ENCODE measurements at regions not wholly inside any gene's neighbourhood (a gene's known extent, or its start where the extent isn't known, plus 50 kb on each side); places are given as distances from the start of the nearest gene placed in this dataset.
"Not testable (repeated sequence)": the region's sequence is repeated elsewhere in the genome, so short reads cannot be mapped to it uniquely, and the experiment has no call there.

- POLR2A ChIA-PET; CTCF ChIA-PET; H3K27ac ChIP-seq (ENCODE audit: low read depth, low read length): not testable (repeated sequence)
Measured at GRCh38 chr10:46095943-46096342, 49.9 kb upstream of the MSMB start.

GRCh38 chr10:46096446-46096845 lies 50.4 kb upstream of the MSMB start:
- no peak for DNase-seq (ENCODE audit: low read depth, low spot score)
- no peak overlapping the region for H3K27ac ChIP-seq (ENCODE audit: low read depth, low read length)
- CTCF ChIA-PET: no interaction called here

More at GRCh38 chr10:46095943-46096342, 49.9 kb upstream of the MSMB start:
- DNase-seq (ENCODE audit: low read depth, low spot score); H3K9me3 ChIP-seq (ENCODE audit: control insufficient read depth, insufficient read depth, low read length); H3K4me3 ChIP-seq (ENCODE audit: low read depth, low read length); H3K27me3 ChIP-seq (ENCODE audit: control insufficient read depth, insufficient read depth, low read length): not testable (repeated sequence)

GRCh38 chr10:46096909-46097575 lies 51.0 kb upstream of the MSMB start:
- H3K27ac ChIP-seq (ENCODE audit: low read depth, low read length): no peak overlapping the region
- DNase-seq (ENCODE audit: low read depth, low spot score): no peak
- no peaks in the 10 kb centered on the region for H3K9me3 ChIP-seq (ENCODE audit: control insufficient read depth, insufficient read depth, low read length)
- no peak for TF ChIP-seq CTCF (IDR thresholded peaks at IDR 0.05; ENCODE audit: low read depth, low read length)
- no peak overlapping the region for H3K4me3 ChIP-seq (ENCODE audit: low read depth, low read length)
- ChIA-PET POLR2A (no interaction called here), CTCF (no interaction called here)
- H3K27me3 ChIP-seq (ENCODE audit: control insufficient read depth, insufficient read depth, low read length): no peaks in the 10 kb centered on the region

More at GRCh38 chr10:46096446-46096845, 50.4 kb upstream of the MSMB start:
- POLR2A ChIA-PET: no interaction called here
- TF ChIP-seq CTCF (IDR thresholded peaks at IDR 0.05; ENCODE audit: low read depth, low read length): no peak
- no peaks in the 10 kb centered on the region for H3K27me3 ChIP-seq (ENCODE audit: control insufficient read depth, insufficient read depth, low read length)
- H3K4me3 ChIP-seq (ENCODE audit: low read depth, low read length): no peak overlapping the region
- H3K9me3 ChIP-seq (ENCODE audit: control insufficient read depth, insufficient read depth, low read length): no peaks in the 10 kb centered on the region

- ChIA-PET POLR2A (no interaction called here), CTCF (no interaction called here)
- TF ChIP-seq CTCF (IDR thresholded peaks at IDR 0.05; ENCODE audit: low read depth, low read length): no peak
- no peaks in the 10 kb centered on the region for H3K9me3 ChIP-seq (ENCODE audit: control insufficient read depth, insufficient read depth, low read length)
- H3K4me3 ChIP-seq (ENCODE audit: low read depth, low read length): no peak overlapping the region
- H3K27ac ChIP-seq (ENCODE audit: low read depth, low read length): no peak overlapping the region
- DNase-seq (ENCODE audit: low read depth, low spot score): no peak
- no peaks in the 10 kb centered on the region for H3K27me3 ChIP-seq (ENCODE audit: control insufficient read depth, insufficient read depth, low read length)
Measured at GRCh38 chr10:46097576-46098317, 51.7 kb upstream of the MSMB start.

- no peak overlapping the region for H3K27ac ChIP-seq (ENCODE audit: low read depth, low read length)
- H3K9me3 ChIP-seq (ENCODE audit: control insufficient read depth, insufficient read depth, low read length): no peaks in the 10 kb centered on the region
- CTCF ChIA-PET: no interaction called here
- H3K27me3 ChIP-seq (ENCODE audit: control insufficient read depth, insufficient read depth, low read length): no peaks in the 10 kb centered on the region
- POLR2A ChIA-PET: no interaction called here
- no peak overlapping the region for H3K4me3 ChIP-seq (ENCODE audit: low read depth, low read length)
- DNase-seq (ENCODE audit: low read depth, low spot score): no peak
- no peak for TF ChIP-seq CTCF (IDR thresholded peaks at IDR 0.05; ENCODE audit: low read depth, low read length)
Measured at GRCh38 chr10:46098386-46098785, 52.3 kb upstream of the MSMB start.

GRCh38 chr10:46098925-46099324 lies 52.9 kb upstream of the MSMB start:
- POLR2A ChIA-PET; DNase-seq (ENCODE audit: low read depth, low spot score); H3K27ac ChIP-seq (ENCODE audit: low read depth, low read length); CTCF ChIA-PET; H3K27me3 ChIP-seq (ENCODE audit: control insufficient read depth, insufficient read depth, low read length); H3K4me3 ChIP-seq (ENCODE audit: low read depth, low read length); H3K9me3 ChIP-seq (ENCODE audit: control insufficient read depth, insufficient read depth, low read length): not testable (repeated sequence)

Measured in AG04450 (cell line).